ENCODE measurements at regions not wholly inside any gene's neighbourhood (a gene's known extent, or its start where the extent isn't known, plus 50 kb on each side); places are given as distances from the start of the nearest gene placed in this dataset.

GRCh38 chr14:43983721-43984120 is 523.4 kb downstream of the FSCB start:
- TF ChIP-seq ZFX (IDR thresholded peaks at IDR 0.05), result no peak
- no peak for TF ChIP-seq CTCF (conservative IDR thresholded peaks at IDR 0.05)
- no peak overlapping the region for H3K27ac ChIP-seq

- TF ChIP-seq ZFX (IDR thresholded peaks at IDR 0.05) (no peak), CTCF (conservative IDR thresholded peaks at IDR 0.05) (no peak)
- H3K27ac ChIP-seq, result no peak overlapping the region
Measured at GRCh38 chr14:43981135-43981768, 525.8 kb downstream of the FSCB start.

- no peak overlapping the region for H3K27ac ChIP-seq
- no peak for TF ChIP-seq CTCF (conservative IDR thresholded peaks at IDR 0.05)
- no peak for TF ChIP-seq ZFX (IDR thresholded peaks at IDR 0.05)
Measured at GRCh38 chr14:43956741-43957140, 550.3 kb downstream of the FSCB start.

GRCh38 chr14:43949400-43949799 is 557.7 kb downstream of the FSCB start:
- H3K27ac ChIP-seq, result no peak overlapping the region
- TF ChIP-seq CTCF (conservative IDR thresholded peaks at IDR 0.05), result no peak
- TF ChIP-seq ZFX (IDR thresholded peaks at IDR 0.05), result no peak

GRCh38 chr14:43939836-43940235 is 567.2 kb downstream of the FSCB start:
- TF ChIP-seq CTCF (conservative IDR thresholded peaks at IDR 0.05), result no peak
- no peak for TF ChIP-seq ZFX (IDR thresholded peaks at IDR 0.05)

GRCh38 chr14:43938588-43939281 is 568.3 kb downstream of the FSCB start:
- H3K27ac ChIP-seq, result no peak overlapping the region
- TF ChIP-seq ZFX (IDR thresholded peaks at IDR 0.05) (no peak), CTCF (conservative IDR thresholded peaks at IDR 0.05) (no peak)

More at GRCh38 chr14:43939836-43940235, 567.2 kb downstream of the FSCB start:
- H3K27ac ChIP-seq, result no peak overlapping the region

- no peak overlapping the region for H3K27ac ChIP-seq
- TF ChIP-seq CTCF (conservative IDR thresholded peaks at IDR 0.05) (no peak), ZFX (IDR thresholded peaks at IDR 0.05) (no peak)
Measured at GRCh38 chr14:43937001-43937400, 570.1 kb downstream of the FSCB start.
